ENCODE measurements at regions not wholly inside any gene's neighbourhood (a gene's known extent, or its start where the extent isn't known, plus 50 kb on each side); places are given as distances from the start of the nearest gene placed in this dataset.

DNA sequence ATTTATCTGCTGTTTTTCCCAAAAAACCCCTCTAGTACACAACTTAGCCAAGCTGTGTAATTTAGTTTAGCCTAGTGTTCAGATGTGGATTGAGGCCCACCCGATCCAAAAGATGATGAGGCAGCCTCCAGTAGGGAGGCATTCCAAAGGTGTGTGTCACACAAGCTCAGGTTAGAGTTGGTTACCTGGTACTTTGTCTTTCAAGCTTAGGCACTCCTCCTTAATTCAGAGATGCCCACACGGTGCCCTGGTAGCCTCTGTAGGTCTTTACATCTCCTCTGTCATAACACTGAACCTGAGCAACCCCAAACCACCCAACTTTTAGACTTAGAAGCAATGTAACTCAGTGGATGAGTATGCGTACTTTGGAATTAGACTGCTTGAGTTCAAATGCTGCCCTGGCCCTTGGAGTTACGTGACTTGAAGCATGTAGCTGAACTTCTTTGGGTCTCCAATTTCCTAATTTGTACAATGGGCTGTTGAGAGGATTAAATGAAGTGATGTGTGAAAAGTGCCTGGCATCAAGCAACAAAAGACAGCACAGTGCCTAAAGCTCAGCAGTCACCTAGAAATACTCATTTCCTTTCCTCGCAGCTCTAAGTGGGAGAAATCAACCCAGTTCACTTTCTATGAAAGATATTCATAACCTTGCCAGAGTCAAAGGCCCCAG, 284.6 kb upstream of the RARB start:
- TF ChIP-seq, protein P1, sequence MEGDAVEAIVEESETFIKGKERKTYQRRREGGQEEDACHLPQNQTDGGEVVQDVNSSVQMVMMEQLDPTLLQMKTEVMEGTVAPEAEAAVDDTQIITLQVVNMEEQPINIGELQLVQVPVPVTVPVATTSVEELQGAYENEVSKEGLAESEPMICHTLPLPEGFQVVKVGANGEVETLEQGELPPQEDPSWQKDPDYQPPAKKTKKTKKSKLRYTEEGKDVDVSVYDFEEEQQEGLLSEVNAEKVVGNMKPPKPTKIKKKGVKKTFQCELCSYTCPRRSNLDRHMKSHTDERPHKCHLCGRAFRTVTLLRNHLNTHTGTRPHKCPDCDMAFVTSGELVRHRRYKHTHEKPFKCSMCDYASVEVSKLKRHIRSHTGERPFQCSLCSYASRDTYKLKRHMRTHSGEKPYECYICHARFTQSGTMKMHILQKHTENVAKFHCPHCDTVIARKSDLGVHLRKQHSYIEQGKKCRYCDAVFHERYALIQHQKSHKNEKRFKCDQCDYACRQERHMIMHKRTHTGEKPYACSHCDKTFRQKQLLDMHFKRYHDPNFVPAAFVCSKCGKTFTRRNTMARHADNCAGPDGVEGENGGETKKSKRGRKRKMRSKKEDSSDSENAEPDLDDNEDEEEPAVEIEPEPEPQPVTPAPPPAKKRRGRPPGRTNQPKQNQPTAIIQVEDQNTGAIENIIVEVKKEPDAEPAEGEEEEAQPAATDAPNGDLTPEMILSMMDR (IDR thresholded peaks at IDR 0.05), result no peak
- no peak for TF ChIP-seq POLR2A (IDR thresholded peaks at IDR 0.05)
